IPS-15b (cell line): ENCODE measurements at regions not wholly inside any gene's neighbourhood (a gene's known extent, or its start where the extent isn't known, plus 50 kb on each side); places are given as distances from the start of the nearest gene placed in this dataset.

Source experiments
- H3K27me3 ChIP-seq: one replicate; pipeline ENCODE4 v1.6.1; 2013; ENCODE audit warnings: low read length; ENCODE audit not compliant: control insufficient read depth, insufficient read depth
- H3K36me3 ChIP-seq: one replicate; pipeline ENCODE4 v1.6.1; 2013; ENCODE audit warnings: low read length; ENCODE audit not compliant: control insufficient read depth, insufficient read depth
- H3K4me1 ChIP-seq: one replicate; pipeline ENCODE4 v1.6.1; 2013; ENCODE audit warnings: mild to moderate bottlenecking, low read length; ENCODE audit not compliant: control insufficient read depth, insufficient read depth
- H3K4me3 ChIP-seq: one replicate; pipeline ENCODE4 v1.5.1; 2013; ENCODE audit warnings: low read depth, low read length
- H3K9ac ChIP-seq: one replicate; pipeline ENCODE4 v1.6.1; 2013; ENCODE audit warnings: low read depth, mild to moderate bottlenecking, low read length
- H3K9me3 ChIP-seq: one replicate; pipeline ENCODE4 v1.6.1; 2013; ENCODE audit warnings: mild to moderate bottlenecking, low read length; ENCODE audit not compliant: control insufficient read depth, insufficient read depth

DNA sequence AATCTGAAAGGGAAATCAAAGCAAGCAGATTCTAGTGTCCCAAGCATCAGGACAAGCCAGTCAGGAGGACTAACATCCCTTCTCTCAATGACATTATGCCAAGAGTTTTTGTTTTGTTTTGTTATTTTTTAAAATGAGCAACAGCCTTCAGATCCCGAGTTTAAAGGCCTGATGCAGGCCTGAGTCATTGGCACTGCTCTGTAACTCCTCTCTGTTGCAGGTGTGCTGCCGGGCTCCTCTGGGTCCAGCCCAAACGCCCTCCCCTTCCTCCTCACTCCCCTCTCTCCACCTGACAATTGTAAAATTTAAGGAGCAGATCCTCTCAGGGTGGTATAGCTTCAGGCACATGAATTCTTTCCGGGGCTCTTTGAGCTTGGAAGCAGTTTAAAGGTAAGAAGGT is 502.0 kb downstream of the BMP2 start:
- no peak overlapping the region for H3K4me3 ChIP-seq
- H3K36me3 ChIP-seq = no peaks in the 10 kb centered on the region
- no peaks in the 10 kb centered on the region for H3K9me3 ChIP-seq
- no peak overlapping the region for H3K9ac ChIP-seq
- H3K4me1 ChIP-seq = no peaks in the 10 kb centered on the region
- H3K27me3 ChIP-seq = no peaks in the 10 kb centered on the region

DNA sequence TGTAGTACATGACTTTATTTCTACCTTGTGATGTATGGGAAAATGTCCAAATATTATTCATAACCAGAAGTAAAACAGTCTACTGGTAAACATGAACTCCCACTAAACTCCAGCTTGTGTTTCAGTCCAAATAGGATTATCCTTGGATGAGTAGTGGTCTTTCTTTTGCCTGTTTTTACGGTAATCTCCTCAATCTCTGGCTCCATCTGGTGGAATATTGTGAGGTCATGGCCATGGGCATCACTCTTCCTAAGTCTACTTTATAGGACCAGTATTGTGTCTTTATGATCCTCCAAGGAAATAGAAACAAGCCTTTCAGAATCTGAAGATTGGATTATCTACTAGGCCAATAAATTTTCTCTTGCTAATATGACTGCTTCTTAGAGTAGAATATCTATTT is 505.0 kb downstream of the BMP2 start:
- Histone ChIP-seq H3K9me3 (no peaks in the 10 kb centered on the region), H3K4me3 (no peak overlapping the region), H3K4me1 (no peaks in the 10 kb centered on the region), H3K9ac (no peak overlapping the region), H3K27me3 (no peaks in the 10 kb centered on the region), H3K36me3 (no peaks in the 10 kb centered on the region)

DNA sequence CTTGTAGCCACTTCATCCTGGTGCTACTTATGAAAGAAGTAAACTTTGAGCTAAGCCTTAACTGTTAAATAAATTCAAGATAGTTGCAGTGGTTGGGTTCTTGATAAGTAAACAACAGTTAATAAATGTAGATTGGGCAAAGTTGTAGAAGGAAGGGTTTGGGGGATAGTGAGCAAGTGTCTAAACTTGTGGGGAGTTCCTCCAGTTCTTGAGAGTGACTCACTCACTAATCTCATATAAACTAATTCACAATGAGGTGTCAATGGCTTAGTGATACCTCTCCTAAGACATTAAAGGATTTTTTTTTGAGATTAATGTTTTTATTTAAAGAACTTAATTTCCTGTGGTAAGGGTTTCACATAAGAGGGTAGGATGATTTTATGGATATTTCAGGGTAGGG is 507.4 kb downstream of the BMP2 start:
- Histone ChIP-seq H3K27me3 (no peaks in the 10 kb centered on the region), H3K9ac (no peak overlapping the region), H3K4me3 (no peak overlapping the region), H3K4me1 (no peaks in the 10 kb centered on the region), H3K36me3 (no peaks in the 10 kb centered on the region), H3K9me3 (no peaks in the 10 kb centered on the region)

DNA sequence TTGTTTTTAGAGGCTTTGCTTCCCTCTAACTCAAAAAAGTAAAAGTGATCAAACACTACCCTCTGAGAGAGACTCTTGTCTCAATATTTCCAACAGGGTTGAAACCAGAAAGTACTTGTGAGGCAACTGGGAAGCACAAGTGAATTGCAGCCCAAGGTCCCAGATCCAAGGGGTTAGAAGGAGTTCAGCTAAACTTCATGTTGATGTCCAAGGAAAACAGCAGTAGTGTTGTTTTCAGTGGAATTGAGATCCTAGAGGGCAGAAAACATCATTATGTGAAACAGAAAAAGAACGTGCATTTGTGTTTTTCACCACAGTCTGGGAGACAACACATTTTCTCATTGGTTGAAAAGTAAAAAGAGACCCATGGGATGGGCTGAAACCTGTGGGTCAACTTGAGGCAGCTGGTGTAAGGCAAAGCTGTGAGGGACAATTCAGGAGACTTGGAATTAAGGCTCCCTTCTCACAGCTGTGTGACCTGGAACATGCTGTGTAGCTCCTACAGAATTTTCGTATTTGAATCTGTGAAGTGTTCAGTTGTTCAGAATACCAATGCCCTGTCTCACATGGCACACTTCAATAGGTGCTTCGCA is 508.3 kb downstream of the BMP2 start:
- Histone ChIP-seq H3K4me3 (no peak overlapping the region), H3K36me3 (no peaks in the 10 kb centered on the region), H3K27me3 (no peaks in the 10 kb centered on the region), H3K9me3 (no peaks in the 10 kb centered on the region), H3K4me1 (no peaks in the 10 kb centered on the region), H3K9ac (no peak overlapping the region)

DNA sequence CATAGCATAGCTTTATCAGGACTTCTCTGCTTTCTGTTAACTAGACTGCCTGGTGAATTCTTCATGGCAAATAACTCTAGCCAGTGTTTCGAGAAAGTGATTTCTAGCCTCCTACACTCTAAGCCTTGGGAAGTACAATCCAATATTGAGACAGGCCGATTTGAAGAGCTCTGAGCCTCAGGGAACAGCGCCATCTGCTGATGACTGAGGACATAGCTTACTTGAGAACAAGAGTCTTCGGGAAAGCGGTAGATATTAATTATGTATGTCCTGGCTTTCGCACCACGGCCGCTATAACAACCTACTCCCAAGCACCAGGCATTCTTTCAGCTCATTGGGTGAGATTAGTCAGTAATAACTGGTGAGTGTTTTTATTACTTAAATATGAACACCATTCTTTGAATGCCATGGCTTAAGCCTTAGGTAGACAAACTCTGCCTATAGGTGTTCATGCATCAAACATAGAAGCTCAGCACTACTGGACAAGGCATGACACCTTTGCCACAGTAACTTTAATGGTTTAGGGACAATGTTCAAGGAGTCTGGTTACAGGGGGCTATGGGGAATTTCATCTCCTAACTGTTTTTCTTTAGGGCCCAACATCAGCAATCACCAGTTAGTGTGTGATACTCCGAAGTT is 518.6 kb downstream of the BMP2 start:
- H3K4me3 ChIP-seq = no peak overlapping the region

DNA sequence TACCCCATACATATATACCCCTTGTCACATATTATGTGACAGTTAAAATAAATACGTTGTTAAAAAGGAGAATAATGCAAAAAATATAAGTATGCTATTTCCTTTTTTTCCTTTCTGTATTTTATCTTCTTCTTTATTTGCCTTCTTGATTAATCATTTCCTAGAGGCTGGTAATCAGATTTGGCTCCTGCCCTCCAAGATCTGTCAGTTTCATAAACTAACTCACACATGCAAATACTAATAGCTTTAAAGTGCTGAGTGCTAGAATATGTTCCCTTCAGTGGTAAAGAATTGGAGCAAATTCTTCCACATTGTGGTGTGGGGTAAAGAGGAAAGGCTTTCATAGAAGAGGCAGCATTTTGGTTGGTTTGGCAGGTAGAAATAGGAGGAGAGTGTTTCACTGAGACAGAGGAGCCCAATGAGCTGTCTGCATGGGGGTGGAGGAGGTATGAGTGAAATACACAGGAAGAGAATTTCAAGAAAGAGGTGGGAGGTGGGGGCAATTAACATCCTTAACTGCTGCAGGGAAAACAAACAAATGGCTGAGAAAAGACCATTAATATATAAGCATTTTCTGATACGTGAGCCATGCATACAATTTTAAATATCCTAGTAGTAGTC is 523.9 kb downstream of the BMP2 start:
- no peak overlapping the region for H3K9ac ChIP-seq
- H3K4me3 ChIP-seq = no peak overlapping the region
- no peaks in the 10 kb centered on the region for H3K36me3 ChIP-seq

More for the DNA sequence above, 518.6 kb downstream of the BMP2 start:
- no peaks in the 10 kb centered on the region for H3K9me3 ChIP-seq
- H3K4me1 ChIP-seq = no peaks in the 10 kb centered on the region
- no peak overlapping the region for H3K9ac ChIP-seq
- no peaks in the 10 kb centered on the region for H3K27me3 ChIP-seq
- no peaks in the 10 kb centered on the region for H3K36me3 ChIP-seq

DNA sequence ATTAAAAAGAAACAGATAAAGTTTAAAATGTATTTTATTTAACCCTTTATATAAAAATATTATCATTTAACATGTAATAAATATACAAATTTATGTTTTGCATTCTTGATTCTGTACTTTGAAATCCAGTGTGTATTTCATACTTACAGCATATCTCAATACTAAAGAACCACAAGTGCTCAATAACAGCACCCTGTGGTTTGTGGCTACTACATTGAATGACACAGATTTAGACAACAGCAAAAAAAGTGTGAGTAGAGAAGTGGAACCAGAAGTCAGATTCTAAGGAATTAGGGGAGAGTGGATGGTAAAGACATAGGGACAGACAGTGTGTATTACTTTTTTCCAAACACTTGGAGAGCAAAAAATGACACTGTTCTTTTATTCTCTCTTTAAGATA is 524.5 kb downstream of the BMP2 start:
- Histone ChIP-seq H3K27me3 (no peaks in the 10 kb centered on the region), H3K36me3 (no peaks in the 10 kb centered on the region), H3K4me1 (no peaks in the 10 kb centered on the region), H3K9me3 (no peaks in the 10 kb centered on the region), H3K4me3 (no peak overlapping the region), H3K9ac (no peak overlapping the region)

More for the DNA sequence above, 523.9 kb downstream of the BMP2 start:
- Histone ChIP-seq H3K27me3 (no peaks in the 10 kb centered on the region), H3K4me1 (no peaks in the 10 kb centered on the region), H3K9me3 (no peaks in the 10 kb centered on the region)

DNA sequence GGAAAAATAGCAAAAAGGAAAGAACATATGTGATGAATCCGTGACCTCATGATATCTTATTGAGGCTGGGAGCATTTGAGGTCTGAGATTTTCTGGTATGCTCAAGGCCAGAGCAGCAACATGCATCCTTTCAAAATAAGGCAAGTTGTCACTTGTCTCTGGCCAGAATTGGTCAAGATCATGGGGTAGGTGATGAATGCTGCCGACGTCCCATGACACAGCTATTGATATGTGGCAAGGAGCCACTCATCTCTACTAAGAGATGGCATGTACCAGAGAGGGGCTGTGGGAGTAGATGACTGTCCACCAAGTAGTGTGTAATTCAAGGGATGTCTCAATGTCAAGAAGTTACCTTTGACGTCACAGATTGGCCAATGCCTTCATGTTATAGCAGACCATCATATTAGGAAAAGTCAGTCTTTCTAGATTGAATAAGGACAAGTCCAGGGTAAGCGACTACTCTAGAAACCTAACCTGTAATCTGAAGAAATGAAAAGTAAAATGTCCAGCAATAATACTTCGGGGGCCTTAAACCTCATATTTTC is 527.4 kb downstream of the BMP2 start:
- H3K9me3 ChIP-seq = no peaks in the 10 kb centered on the region
- H3K4me3 ChIP-seq = no peak overlapping the region
- H3K36me3 ChIP-seq = no peaks in the 10 kb centered on the region
- no peaks in the 10 kb centered on the region for H3K4me1 ChIP-seq
- H3K9ac ChIP-seq = no peak overlapping the region
- H3K27me3 ChIP-seq = no peaks in the 10 kb centered on the region

DNA sequence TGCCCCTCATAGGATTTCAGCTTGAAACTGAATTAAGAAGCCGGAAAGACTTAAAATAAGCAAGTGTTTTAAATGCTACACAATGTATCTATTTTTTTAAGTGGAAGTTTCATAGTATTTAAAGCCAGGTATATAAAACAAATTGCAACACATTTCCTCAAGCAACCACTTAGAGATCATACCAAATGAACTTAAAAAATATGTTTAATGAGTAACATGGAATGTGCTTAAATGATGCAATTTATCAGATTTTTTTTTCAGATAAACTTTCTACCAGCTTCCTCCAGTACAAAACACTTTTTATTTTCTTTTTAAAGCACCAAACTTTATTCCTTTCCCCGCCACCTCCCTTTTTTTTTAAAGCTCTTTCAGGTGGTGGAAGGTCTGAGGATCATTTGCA is 534.3 kb downstream of the BMP2 start:
- Histone ChIP-seq H3K4me1 (no peaks in the 10 kb centered on the region), H3K4me3 (no peak overlapping the region), H3K9ac (no peak overlapping the region), H3K27me3 (no peaks in the 10 kb centered on the region), H3K36me3 (no peaks in the 10 kb centered on the region), H3K9me3 (no peaks in the 10 kb centered on the region)

DNA sequence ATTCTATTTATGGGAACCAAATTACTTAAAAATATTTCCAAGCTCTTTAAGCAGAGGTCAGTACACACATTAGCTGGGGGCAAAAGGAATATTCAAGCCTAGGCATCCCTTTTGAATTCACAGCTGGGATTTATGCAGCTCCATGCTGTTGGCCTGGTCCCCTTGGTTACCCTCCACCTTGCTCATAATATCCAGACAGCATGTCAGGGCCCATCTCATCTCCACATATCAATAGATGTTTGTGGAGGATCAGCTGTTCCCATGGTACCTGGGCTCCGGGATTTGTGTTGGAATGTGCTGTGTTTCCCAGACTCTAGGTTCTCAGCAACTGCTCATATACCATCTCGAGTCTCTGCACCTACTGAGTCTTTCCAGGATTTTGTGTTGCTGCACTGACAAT is 534.8 kb downstream of the BMP2 start:
- Histone ChIP-seq H3K4me1 (no peaks in the 10 kb centered on the region), H3K9ac (no peak overlapping the region), H3K27me3 (no peaks in the 10 kb centered on the region), H3K9me3 (no peaks in the 10 kb centered on the region), H3K36me3 (no peaks in the 10 kb centered on the region), H3K4me3 (no peak overlapping the region)

DNA sequence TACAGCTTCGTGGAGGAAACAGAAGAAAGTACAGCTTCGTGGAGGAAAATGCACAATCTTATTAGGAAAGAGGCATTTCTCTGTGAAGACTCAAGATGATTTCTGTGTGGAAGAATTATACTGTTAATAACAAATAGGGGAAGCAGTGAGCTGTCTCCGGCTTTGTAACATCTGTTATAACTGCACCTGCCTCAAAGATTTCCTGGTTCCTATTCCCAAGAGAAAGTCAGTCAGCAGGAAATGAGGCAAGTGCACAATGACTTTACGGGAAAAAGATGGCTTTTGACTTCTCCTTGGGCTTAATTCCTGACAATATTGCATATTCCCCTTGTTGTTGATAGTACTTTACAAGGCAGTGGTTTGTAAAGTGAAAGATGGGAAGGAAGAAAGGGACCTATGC is 538.5 kb downstream of the BMP2 start:
- H3K9me3 ChIP-seq = no peaks in the 10 kb centered on the region
- H3K27me3 ChIP-seq = no peaks in the 10 kb centered on the region
- H3K4me1 ChIP-seq = no peaks in the 10 kb centered on the region
- no peaks in the 10 kb centered on the region for H3K36me3 ChIP-seq
- H3K4me3 ChIP-seq = no peak overlapping the region
- H3K9ac ChIP-seq = no peak overlapping the region

DNA sequence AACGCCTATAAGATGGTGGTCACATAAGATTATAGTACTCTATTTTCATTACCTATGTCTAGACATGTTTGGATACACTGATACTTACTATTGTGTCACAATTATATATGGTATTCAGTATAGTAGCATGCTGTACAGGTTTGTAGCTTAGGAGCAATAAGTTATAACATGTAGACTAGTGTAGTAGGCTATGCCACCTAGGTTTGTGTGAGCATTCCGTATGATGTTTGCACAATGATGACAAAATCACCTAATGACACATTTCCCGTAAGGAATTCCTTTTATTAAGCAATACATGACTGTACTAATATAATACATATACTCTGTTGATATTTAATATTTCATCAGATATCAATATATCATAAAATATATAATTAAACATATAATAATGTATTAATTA is 540.7 kb downstream of the BMP2 start:
- no peak overlapping the region for H3K4me3 ChIP-seq
- H3K36me3 ChIP-seq = no peaks in the 10 kb centered on the region
- no peaks in the 10 kb centered on the region for H3K9me3 ChIP-seq
- H3K27me3 ChIP-seq = no peaks in the 10 kb centered on the region
- H3K4me1 ChIP-seq = no peaks in the 10 kb centered on the region
- no peak overlapping the region for H3K9ac ChIP-seq
